GM23338 (cell line): ENCODE measurements at regions not wholly inside any gene's neighbourhood (a gene's known extent, or its start where the extent isn't known, plus 50 kb on each side); places are given as distances from the start of the nearest gene placed in this dataset.

Experiments used
- ATAC-seq: fragments of 200-7000 bp; cut with Tn5 transposase; 3 replicates; pipeline ENCODE4 v1.9.1; 2020
- DNase-seq: peaks from one replicate; pipeline ENCODE4 v3.0.0-alpha.2; 2015; ENCODE audit warnings: low spot score
- H2AFZ ChIP-seq: fragments of 200-600 bp; sonication (generic); 2 replicates; pipeline ENCODE4 v1.8.0; 2016; ENCODE audit warnings: antibody characterized with exemption, mild to moderate bottlenecking, moderate library complexity
- H3F3A ChIP-seq: fragments of 200-600 bp; sonication (generic); replicated peaks from 2 replicates; pipeline ENCODE4 v1.8.0; 2017; ENCODE audit warnings: antibody characterized with exemption, mixed run types, low read depth
- H3K27ac ChIP-seq: fragments of 200-600 bp; sonication (generic); 2 replicates; pipeline ENCODE4 v1.6.1; 2016; ENCODE audit warnings: low read depth
- H3K27me3 ChIP-seq: fragments of 200-600 bp; sonication (generic); 2 replicates; pipeline ENCODE4 v1.8.0; 2016; ENCODE audit warnings: mild to moderate bottlenecking, mixed run types, moderate library complexity; ENCODE audit not compliant: insufficient read depth
- H3K36me3 ChIP-seq: fragments of 200-600 bp; sonication (generic); 2 replicates; pipeline ENCODE4 v1.8.0; 2016; ENCODE audit warnings: mild to moderate bottlenecking; ENCODE audit not compliant: insufficient read depth
- H3K4me1 ChIP-seq: fragments of 200-600 bp; sonication (generic); 2 replicates; pipeline ENCODE4 v1.8.0; 2016; ENCODE audit warnings: mild to moderate bottlenecking, moderate library complexity; ENCODE audit not compliant: insufficient read depth
- H3K4me2 ChIP-seq: fragments of 200-600 bp; sonication (generic); 2 replicates; pipeline ENCODE4 v1.7.1; 2017; ENCODE audit warnings: mixed run types
- H3K4me3 ChIP-seq: fragments of 200-600 bp; sonication (generic); 2 replicates; pipeline ENCODE4 v1.6.1; 2016; ENCODE audit warnings: mixed run types
- H3K79me2 ChIP-seq: fragments of 200-600 bp; sonication (generic); replicated peaks from 2 replicates; pipeline ENCODE4 v1.8.0; 2017; ENCODE audit warnings: mild to moderate bottlenecking; ENCODE audit not compliant: insufficient read depth
- H3K9me2 ChIP-seq: fragments of 200-600 bp; sonication (generic); 2 replicates; pipeline ENCODE4 v1.8.0; 2017; ENCODE audit not compliant: insufficient read depth
- H4K20me1 ChIP-seq: fragments of 200-600 bp; sonication (generic); replicated peaks from 2 replicates; pipeline ENCODE4 v1.8.0; 2017; ENCODE audit warnings: mild to moderate bottlenecking; ENCODE audit not compliant: insufficient read depth
- H3K27ac Mint-ChIP-seq: 2 replicates; pipeline ENCODE4 v1.8.0; 2020; ENCODE audit warnings: inconsistent platforms, mild to moderate bottlenecking, moderate library complexity, mixed read lengths
- H3K27me3 Mint-ChIP-seq: 3 replicates; pipeline ENCODE4 v1.8.0; 2022; ENCODE audit warnings: low read depth, mild to moderate bottlenecking, moderate library complexity, mixed read lengths, inconsistent platforms; ENCODE audit not compliant: insufficient read depth, poor library complexity
- H3K36me3 Mint-ChIP-seq: 3 replicates; pipeline ENCODE4 v1.8.0; 2021; ENCODE audit warnings: low read depth, mild to moderate bottlenecking, inconsistent platforms, moderate library complexity, mixed read lengths
- H3K4me1 Mint-ChIP-seq: 3 replicates; pipeline ENCODE4 v1.8.0; 2020; ENCODE audit warnings: mild to moderate bottlenecking, inconsistent platforms, mixed read lengths
- H3K4me3 Mint-ChIP-seq: 3 replicates; pipeline ENCODE4 v1.8.0; 2021; ENCODE audit warnings: moderate library complexity, mild to moderate bottlenecking, inconsistent platforms, mixed read lengths
- H3K9me3 Mint-ChIP-seq: 3 replicates; pipeline ENCODE4 v1.8.0; 2020; ENCODE audit warnings: moderate library complexity, mild to moderate bottlenecking, inconsistent platforms, mixed read lengths
- CREB1 ChIP-seq: fragments of 250-450 bp; sonication (Bioruptor Pico); IDR thresholded peaks from 2 replicates; pipeline ENCODE4 v1.5.0; 2020; ENCODE audit warnings: low read depth, mild to moderate bottlenecking, moderate library complexity
- CTCF ChIP-seq, 2 experiments: fragments of 200-600 bp in 1 of 2; sonication (generic) in 1 of 2; conservative IDR thresholded peaks; 2 replicates each; pipeline versions ENCODE4 v1.5.1 to v1.6.1; 2016 to 2017; ENCODE audit warnings: antibody characterized with exemption in 2 of 2, low read depth in 2 of 2, mild to moderate bottlenecking in 2 of 2, moderate library complexity in 1 of 2
- ETS1 ChIP-seq: IDR thresholded peaks from 2 replicates; pipeline ENCODE4 v1.6.1; 2016; ENCODE audit warnings: antibody characterized with exemption
- EZH2 ChIP-seq: fragments of 200-600 bp; sonication (generic); IDR thresholded peaks from one replicate; pipeline ENCODE4 v1.8.0; 2017; ENCODE audit warnings: antibody characterized with exemption, mild to moderate bottlenecking, low read depth; ENCODE audit not compliant: unreplicated experiment
- EZH2phosphoT487 ChIP-seq: fragments of 200-600 bp; sonication (generic); IDR thresholded peaks from one replicate; pipeline ENCODE4 v1.8.1; 2018; ENCODE audit warnings: antibody characterized with exemption; ENCODE audit not compliant: unreplicated experiment
- JUNB ChIP-seq: IDR thresholded peaks from one replicate; pipeline ENCODE4 v1.6.1; 2016; ENCODE audit warnings: antibody characterized with exemption; ENCODE audit not compliant: unreplicated experiment
- NANOG ChIP-seq: IDR thresholded peaks from 2 replicates; pipeline ENCODE4 v1.6.1; 2016; ENCODE audit warnings: antibody characterized with exemption, borderline replicate concordance
- POLR2AphosphoS5 ChIP-seq: IDR thresholded peaks from 2 replicates; pipeline ENCODE4 v1.6.1; 2016; ENCODE audit warnings: antibody characterized with exemption, low read depth
- REST ChIP-seq: IDR thresholded peaks from one replicate; pipeline ENCODE4 v1.6.1; 2018; ENCODE audit warnings: antibody characterized with exemption; ENCODE audit not compliant: unreplicated experiment
- STAT1 ChIP-seq: IDR thresholded peaks from one replicate; pipeline ENCODE4 v1.6.1; 2016; ENCODE audit warnings: antibody characterized with exemption; ENCODE audit not compliant: unreplicated experiment
- ZNF114 ChIP-seq: fragments of 250-450 bp; sonication (Bioruptor Pico); IDR thresholded peaks from 2 replicates; pipeline ENCODE4 v1.5.0; 2020; ENCODE audit warnings: mild to moderate bottlenecking, moderate library complexity
- ZNF331 ChIP-seq: fragments of 250-450 bp; sonication (Bioruptor Pico); IDR thresholded peaks from 2 replicates; pipeline ENCODE4 v1.5.0; 2020; ENCODE audit warnings: low read depth, mild to moderate bottlenecking, moderate library complexity
- ZNF462 ChIP-seq: fragments of 250-450 bp; sonication (Bioruptor Pico); IDR thresholded peaks from 2 replicates; pipeline ENCODE4 v1.5.0; 2020; ENCODE audit warnings: mild to moderate bottlenecking, moderate library complexity

- no peaks in the 10 kb centered on the region for H3K27me3 Mint-ChIP-seq
- Histone ChIP-seq H3K4me3 (no peak overlapping the region), H3K27ac (no peak overlapping the region), H3K4me2 (no peak overlapping the region), H3K9me2 (peaks cover 13% of the 10 kb centered on the region; the same call in 1 of the 2 replicates), H3K4me1 (no peaks in the 10 kb centered on the region; the same call in 1 of the 2 replicates), H4K20me1 (no peaks in the 10 kb centered on the region), H3K27me3 (no peaks in the 10 kb centered on the region), H3K79me2 (no peaks in the 10 kb centered on the region), H2AFZ (no peak overlapping the region), H3K36me3 (no peaks in the 10 kb centered on the region), H3F3A (no peaks in the 10 kb centered on the region)
- H3K4me3 Mint-ChIP-seq = no peak overlapping the region
- H3K27ac Mint-ChIP-seq = no peak overlapping the region
- TF ChIP-seq JUNB (no peak), POLR2AphosphoS5 (no peak), EZH2 (no peak), CTCF (conservative IDR thresholded peaks at IDR 0.05; ENCODE audit: low read depth in 2 of 2) (no peak), ZNF331 (no peak), ZNF114 (CRISPR knock-in tag) (no peak), ETS1 (no peak), STAT1 (no peak), EZH2phosphoT487 (no peak), CREB1 (CRISPR knock-in tag) (no peak), REST (no peak), ZNF462 (no peak), NANOG (no peak)
- no peaks in the 10 kb centered on the region for H3K4me1 Mint-ChIP-seq
- DNase-seq (no peak), ATAC-seq (no peak)
- no peaks in the 10 kb centered on the region; the same call in 2 of the 3 replicates for H3K36me3 Mint-ChIP-seq
- H3K9me3 Mint-ChIP-seq = no peaks in the 10 kb centered on the region
Observed at GRCh38 chr12:115666168-115666567, 611.3 kb downstream of the MED13L start.
